ENCODE measurements at regions not wholly inside any gene's neighbourhood (a gene's known extent, or its start where the extent isn't known, plus 50 kb on each side); places are given as distances from the start of the nearest gene placed in this dataset.

- TF ChIP-seq, protein P1, sequence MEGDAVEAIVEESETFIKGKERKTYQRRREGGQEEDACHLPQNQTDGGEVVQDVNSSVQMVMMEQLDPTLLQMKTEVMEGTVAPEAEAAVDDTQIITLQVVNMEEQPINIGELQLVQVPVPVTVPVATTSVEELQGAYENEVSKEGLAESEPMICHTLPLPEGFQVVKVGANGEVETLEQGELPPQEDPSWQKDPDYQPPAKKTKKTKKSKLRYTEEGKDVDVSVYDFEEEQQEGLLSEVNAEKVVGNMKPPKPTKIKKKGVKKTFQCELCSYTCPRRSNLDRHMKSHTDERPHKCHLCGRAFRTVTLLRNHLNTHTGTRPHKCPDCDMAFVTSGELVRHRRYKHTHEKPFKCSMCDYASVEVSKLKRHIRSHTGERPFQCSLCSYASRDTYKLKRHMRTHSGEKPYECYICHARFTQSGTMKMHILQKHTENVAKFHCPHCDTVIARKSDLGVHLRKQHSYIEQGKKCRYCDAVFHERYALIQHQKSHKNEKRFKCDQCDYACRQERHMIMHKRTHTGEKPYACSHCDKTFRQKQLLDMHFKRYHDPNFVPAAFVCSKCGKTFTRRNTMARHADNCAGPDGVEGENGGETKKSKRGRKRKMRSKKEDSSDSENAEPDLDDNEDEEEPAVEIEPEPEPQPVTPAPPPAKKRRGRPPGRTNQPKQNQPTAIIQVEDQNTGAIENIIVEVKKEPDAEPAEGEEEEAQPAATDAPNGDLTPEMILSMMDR (conservative IDR thresholded peaks at IDR 0.05; ENCODE audit: low read depth, low read length), result no peak
- TF ChIP-seq EZH2 (IDR thresholded peaks at IDR 0.05; ENCODE audit: borderline replicate concordance, low read depth, low read length, poor library complexity, severe bottlenecking), result no peak
These were observed 530.5 kb downstream of the ACTR3B start for GRCh38 chr7:153290066-153290465.

Data from A673 (cell line).